GM12864 (cell line): ENCODE measurements at regions not wholly inside any gene's neighbourhood (a gene's known extent, or its start where the extent isn't known, plus 50 kb on each side); places are given as distances from the start of the nearest gene placed in this dataset.
"Not testable (repeated sequence)": the region's sequence is repeated elsewhere in the genome, so short reads cannot be mapped to it uniquely, and the experiment has no call there.

Source experiments
- DNase-seq: peaks from one replicate; pipeline ENCODE4 v3.0.0-alpha.2; 2011; ENCODE audit warnings: low read depth
- H3K4me3 ChIP-seq: 2 replicates; pipeline ENCODE4 v1.5.1; 2011; ENCODE audit warnings: mild to moderate bottlenecking, low read depth, low read length, control low read depth
- TF ChIP-seq, protein P1 (sequence below): IDR thresholded peaks from 2 replicates; pipeline ENCODE4 v1.5.1; 2011; ENCODE audit warnings: low read depth, mild to moderate bottlenecking, moderate library complexity, low read length, control low read depth, inconsistent platforms; ENCODE audit errors: missing control alignments

DNA sequence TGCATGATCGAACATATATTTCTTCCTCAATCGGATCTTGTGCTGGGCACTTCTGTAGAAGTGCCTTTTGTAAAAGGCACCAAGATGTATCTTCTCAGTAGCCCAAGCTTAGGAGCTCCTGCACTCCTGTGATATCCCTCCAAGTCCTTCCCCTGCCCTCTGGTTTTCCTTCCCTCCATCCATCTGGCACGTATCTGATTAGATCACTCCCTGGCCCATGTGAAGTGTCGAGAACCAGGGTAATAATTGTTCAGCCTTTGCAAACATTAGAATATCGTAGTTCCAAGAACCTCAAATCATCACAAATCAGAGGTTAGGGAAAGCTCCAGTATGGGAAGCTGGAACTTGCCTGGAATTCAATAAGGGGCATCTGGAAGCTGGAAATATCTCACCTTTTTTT, 221.1 kb upstream of the AUTS2 start:
- TF ChIP-seq, protein P1, sequence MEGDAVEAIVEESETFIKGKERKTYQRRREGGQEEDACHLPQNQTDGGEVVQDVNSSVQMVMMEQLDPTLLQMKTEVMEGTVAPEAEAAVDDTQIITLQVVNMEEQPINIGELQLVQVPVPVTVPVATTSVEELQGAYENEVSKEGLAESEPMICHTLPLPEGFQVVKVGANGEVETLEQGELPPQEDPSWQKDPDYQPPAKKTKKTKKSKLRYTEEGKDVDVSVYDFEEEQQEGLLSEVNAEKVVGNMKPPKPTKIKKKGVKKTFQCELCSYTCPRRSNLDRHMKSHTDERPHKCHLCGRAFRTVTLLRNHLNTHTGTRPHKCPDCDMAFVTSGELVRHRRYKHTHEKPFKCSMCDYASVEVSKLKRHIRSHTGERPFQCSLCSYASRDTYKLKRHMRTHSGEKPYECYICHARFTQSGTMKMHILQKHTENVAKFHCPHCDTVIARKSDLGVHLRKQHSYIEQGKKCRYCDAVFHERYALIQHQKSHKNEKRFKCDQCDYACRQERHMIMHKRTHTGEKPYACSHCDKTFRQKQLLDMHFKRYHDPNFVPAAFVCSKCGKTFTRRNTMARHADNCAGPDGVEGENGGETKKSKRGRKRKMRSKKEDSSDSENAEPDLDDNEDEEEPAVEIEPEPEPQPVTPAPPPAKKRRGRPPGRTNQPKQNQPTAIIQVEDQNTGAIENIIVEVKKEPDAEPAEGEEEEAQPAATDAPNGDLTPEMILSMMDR, result no peak
- H3K4me3 ChIP-seq, result no peak overlapping the region
- DNase-seq, result no peak

DNA sequence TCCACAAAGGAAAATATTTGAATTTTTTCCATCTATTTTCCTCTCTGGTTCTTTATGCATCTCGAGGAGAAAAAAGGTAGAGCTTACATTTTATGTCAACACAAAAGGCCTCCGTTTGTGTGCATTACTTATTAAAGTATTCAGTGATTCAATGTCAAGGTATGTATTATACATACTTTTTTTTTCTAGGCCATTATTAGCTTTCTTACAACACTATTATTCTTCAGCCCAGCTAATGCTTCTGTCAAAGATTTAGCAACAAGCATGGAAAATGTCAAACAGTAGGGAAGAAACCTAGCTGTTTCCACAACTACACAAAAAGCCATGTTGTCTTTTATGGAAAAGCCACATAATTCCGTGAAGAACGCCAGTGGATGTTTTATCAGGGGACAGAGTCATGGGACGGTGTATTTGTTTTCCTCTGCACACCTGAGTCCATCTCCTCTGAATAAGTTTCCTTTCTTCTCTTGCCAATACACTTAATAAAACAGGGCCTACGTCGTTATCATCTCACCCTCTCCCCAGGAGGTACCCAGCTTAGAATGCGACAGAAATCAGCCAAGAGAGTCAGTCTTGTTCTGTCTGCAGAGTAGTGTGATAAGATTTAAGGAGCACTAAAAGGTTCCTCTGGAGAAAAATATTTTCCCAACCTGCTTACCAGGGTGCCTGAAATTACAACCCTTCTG, 209.7 kb upstream of the AUTS2 start:
- TF ChIP-seq, protein P1, result no peak
- H3K4me3 ChIP-seq, result no peak overlapping the region
- DNase-seq, result no peak

DNA sequence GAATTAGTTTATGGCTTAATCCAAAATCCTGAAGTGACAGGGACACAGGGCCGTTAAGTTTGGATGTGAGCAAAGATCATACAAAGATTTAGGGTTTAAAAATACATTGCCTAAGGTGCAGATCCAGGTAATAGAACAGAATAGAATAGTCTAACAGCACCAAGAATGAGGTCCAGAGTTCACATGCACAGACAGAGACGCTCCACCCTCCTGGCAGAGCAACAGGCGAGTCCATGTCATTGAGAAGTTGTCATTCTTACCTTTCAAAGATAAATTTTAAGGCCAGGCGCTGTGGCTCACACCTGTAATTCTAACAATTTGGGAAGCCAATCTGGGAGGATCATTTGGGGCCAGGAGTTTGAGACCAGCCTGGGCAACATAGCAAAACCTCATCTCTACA, 209.1 kb upstream of the AUTS2 start:
- no peak for DNase-seq
- TF ChIP-seq, protein P1, result no peak
- H3K4me3 ChIP-seq, result no peak overlapping the region

DNA sequence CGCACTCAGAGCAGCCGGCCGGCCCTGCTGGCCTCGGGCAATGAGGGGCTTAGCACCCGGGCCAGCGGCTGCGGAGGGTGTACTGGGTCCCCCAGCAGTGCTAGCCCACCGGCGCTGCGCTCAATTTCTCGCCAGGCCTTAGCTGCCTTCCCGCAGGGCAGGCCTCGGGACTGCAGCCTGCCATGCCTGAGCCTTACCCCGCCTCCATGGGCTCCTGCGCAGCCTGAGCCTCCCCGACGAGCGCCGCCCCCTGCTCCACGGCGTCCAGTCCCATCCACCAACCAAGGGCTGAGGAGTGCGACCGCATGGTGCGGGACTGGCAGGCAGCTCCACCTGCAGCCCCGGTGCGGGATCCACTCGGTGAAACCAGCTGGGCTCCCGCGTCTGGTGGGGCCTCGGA, 204.4 kb upstream of the AUTS2 start:
- DNase-seq, H3K4me3 ChIP-seq: not testable (repeated sequence)

DNA sequence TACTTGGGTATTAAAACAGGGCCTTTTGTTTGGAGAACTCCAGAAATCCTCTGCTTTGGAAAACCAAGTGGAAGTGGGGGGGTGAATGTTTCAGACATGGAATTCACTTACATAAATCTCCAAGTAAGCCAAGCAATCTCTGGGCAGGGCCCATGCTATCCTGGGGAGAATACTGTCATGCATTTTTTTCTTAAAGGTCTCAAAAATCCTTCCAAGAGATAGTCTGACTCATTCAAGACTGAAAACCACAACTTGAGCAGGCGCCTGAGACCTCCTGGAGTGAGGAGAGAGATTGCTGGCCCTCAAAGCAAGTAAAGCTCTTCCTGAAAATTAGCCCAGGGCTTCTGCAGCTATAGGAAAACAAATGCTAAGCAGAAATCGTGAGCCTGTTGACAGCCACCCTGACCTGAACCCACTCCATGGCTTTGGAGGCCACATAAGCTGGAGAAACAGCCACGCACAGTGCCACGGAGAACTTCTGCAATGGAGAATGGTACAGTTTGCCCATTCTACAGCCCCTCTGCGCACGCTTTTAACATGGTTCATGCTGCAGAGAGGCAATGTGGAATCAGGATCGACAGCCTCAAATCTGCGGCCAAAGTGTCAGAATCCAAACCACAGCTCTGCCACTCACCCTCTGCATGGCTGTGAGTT, 203.1 kb upstream of the AUTS2 start:
- TF ChIP-seq, protein P1, result no peak
- no peak overlapping the region for H3K4me3 ChIP-seq
- DNase-seq, result no peak

DNA sequence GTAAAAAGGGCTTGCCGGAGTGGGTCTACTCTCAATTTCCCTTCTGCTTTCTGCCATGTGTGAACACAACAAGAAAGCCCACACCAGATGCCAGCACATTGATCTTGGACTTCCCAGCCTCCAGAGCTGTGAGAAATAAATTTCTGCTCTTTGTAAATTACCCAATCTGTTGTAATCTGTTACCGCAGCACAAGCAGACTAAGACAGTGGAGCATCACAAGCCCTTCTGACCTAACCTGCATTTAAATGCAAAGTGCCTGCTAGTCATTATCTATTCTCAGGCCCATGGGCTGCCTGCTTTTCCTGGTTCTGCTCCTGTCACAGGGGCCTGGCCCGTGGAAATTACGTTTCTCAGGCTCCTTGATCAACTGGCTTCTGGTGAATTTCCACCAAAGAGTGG, 199.3 kb upstream of the AUTS2 start:
- no peak for DNase-seq
- H3K4me3 ChIP-seq, result no peak overlapping the region
- TF ChIP-seq, protein P1, result no peak

DNA sequence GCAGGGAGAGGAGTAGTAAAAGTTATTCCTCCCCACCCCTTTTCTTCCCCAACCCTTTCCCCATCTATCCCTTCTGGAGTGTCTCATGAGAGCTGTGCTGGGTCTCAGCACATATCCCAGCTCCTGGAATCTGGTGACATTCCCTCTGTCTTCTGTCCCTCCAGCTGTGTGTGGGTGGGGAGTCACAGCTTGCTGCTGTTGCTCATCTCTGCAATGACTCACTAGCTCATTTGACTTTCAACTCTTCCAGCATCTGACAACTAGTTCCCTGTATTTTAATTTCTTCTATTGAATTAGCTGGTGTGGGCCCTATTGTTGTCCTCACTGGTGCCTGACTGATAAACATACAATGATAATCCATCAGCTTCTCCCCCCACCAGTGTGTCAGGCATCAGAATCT, 198.9 kb upstream of the AUTS2 start:
- no peak for DNase-seq
- TF ChIP-seq, protein P1, result no peak
- H3K4me3 ChIP-seq, result no peak overlapping the region
